H9 (cell line): ENCODE measurements at regions not wholly inside any gene's neighbourhood (a gene's known extent, or its start where the extent isn't known, plus 50 kb on each side); places are given as distances from the start of the nearest gene placed in this dataset.

ENCODE experiments used
- DNase-seq: peaks from one replicate; pipeline ENCODE4 v3.0.0-alpha.2; 2017
- H2AFZ ChIP-seq: one replicate; pipeline ENCODE4 v1.6.1; 2013; ENCODE audit warnings: mild to moderate bottlenecking, low read length, control low read depth, moderate library complexity
- H2AK5ac ChIP-seq: 2 replicates; pipeline ENCODE4 v1.6.1; 2013; ENCODE audit warnings: low read length, control low read depth, mixed read lengths; ENCODE audit not compliant: insufficient read length
- H2BK120ac ChIP-seq: one replicate; pipeline ENCODE4 v1.6.1; 2013; ENCODE audit warnings: low read depth, mild to moderate bottlenecking, low read length, control low read depth, inconsistent platforms; ENCODE audit not compliant: poor library complexity, severe bottlenecking
- H2BK12ac ChIP-seq: 2 replicates; pipeline ENCODE4 v1.6.1; 2013; ENCODE audit warnings: low read length, control low read depth, mixed read lengths, low read depth; ENCODE audit not compliant: insufficient read length
- H2BK15ac ChIP-seq: 2 replicates; pipeline ENCODE4 v1.6.1; 2013; ENCODE audit warnings: low read depth, low read length, control low read depth
- H2BK20ac ChIP-seq: one replicate; pipeline ENCODE4 v1.6.1; 2013; ENCODE audit warnings: low read depth, mild to moderate bottlenecking, low read length, control low read depth, inconsistent platforms; ENCODE audit not compliant: poor library complexity, severe bottlenecking
- H2BK5ac ChIP-seq: 2 replicates; pipeline ENCODE4 v1.6.1; 2013; ENCODE audit warnings: low read length, control low read depth, mixed read lengths; ENCODE audit not compliant: insufficient read length
- H3K14ac ChIP-seq: 2 replicates; pipeline ENCODE4 v1.6.1; 2013; ENCODE audit warnings: low read length, control low read depth; ENCODE audit not compliant: insufficient read depth
- H3K18ac ChIP-seq: 2 replicates; pipeline ENCODE4 v1.6.1; 2013; ENCODE audit warnings: low read depth, mild to moderate bottlenecking, mixed read lengths, low read length, control low read depth; ENCODE audit not compliant: insufficient read length
- H3K23ac ChIP-seq: 2 replicates; pipeline ENCODE4 v1.6.1; 2013; ENCODE audit warnings: low read length, control low read depth, mixed read lengths, low read depth; ENCODE audit not compliant: insufficient read length
- H3K23me2 ChIP-seq: 2 replicates; pipeline ENCODE4 v1.6.1; 2013; ENCODE audit warnings: low read depth, mild to moderate bottlenecking, mixed read lengths, low read length, control low read depth; ENCODE audit not compliant: insufficient read length, poor library complexity, severe bottlenecking
- H3K27ac ChIP-seq: 2 replicates; pipeline ENCODE4 v1.5.1; 2013; ENCODE audit warnings: low read length, control low read depth, mixed read lengths, low read depth; ENCODE audit not compliant: insufficient read length
- H3K27me3 ChIP-seq: 2 replicates; pipeline ENCODE4 v1.6.1; 2013; ENCODE audit warnings: low read length, control low read depth, inconsistent platforms; ENCODE audit not compliant: insufficient read depth
- H3K4ac ChIP-seq: 2 replicates; pipeline ENCODE4 v1.6.1; 2013; ENCODE audit warnings: low read depth, mild to moderate bottlenecking, control low read depth, inconsistent platforms, low read length, moderate library complexity
- H3K4me1 ChIP-seq: 2 replicates; pipeline ENCODE4 v1.6.1; 2013; ENCODE audit warnings: low read length, control low read depth, inconsistent platforms; ENCODE audit not compliant: insufficient read depth
- H3K4me2 ChIP-seq: 2 replicates; pipeline ENCODE4 v1.6.1; 2013; ENCODE audit warnings: low read length, control low read depth, mixed read lengths; ENCODE audit not compliant: insufficient read length, insufficient read depth
- H3K56ac ChIP-seq: 2 replicates; pipeline ENCODE4 v1.6.1; 2013; ENCODE audit warnings: low read depth, mild to moderate bottlenecking, mixed read lengths, low read length, control low read depth; ENCODE audit not compliant: insufficient read length
- H3K79me1 ChIP-seq: 2 replicates; pipeline ENCODE4 v1.6.1; 2013; ENCODE audit warnings: low read depth, mild to moderate bottlenecking, moderate library complexity, low read length, control low read depth, inconsistent platforms; ENCODE audit not compliant: insufficient read depth, poor library complexity, severe bottlenecking
- H3K79me2 ChIP-seq: 2 replicates; pipeline ENCODE4 v1.6.1; 2013; ENCODE audit warnings: low read length, control low read depth, inconsistent platforms; ENCODE audit not compliant: insufficient read depth
- H3K9ac ChIP-seq: 2 replicates; pipeline ENCODE4 v1.6.1; 2013; ENCODE audit warnings: low read length, control low read depth, mixed read lengths; ENCODE audit not compliant: insufficient read length; ENCODE audit errors: extremely low read depth
- H3K9me3 ChIP-seq: one replicate; pipeline ENCODE4 v1.6.1; 2013; ENCODE audit warnings: low read depth, low read length, inconsistent platforms; ENCODE audit not compliant: control insufficient read depth
- H3T11ph ChIP-seq: one replicate; pipeline ENCODE4 v1.6.1; 2013; ENCODE audit warnings: mild to moderate bottlenecking, low read length, control low read depth, inconsistent platforms
- H4K20me1 ChIP-seq: one replicate; pipeline ENCODE4 v1.6.1; 2013; ENCODE audit not compliant: control insufficient read depth, insufficient read length, insufficient read depth
- H4K5ac ChIP-seq: 2 replicates; pipeline ENCODE4 v1.6.1; 2013; ENCODE audit warnings: low read depth, mild to moderate bottlenecking, mixed read lengths, low read length, control low read depth; ENCODE audit not compliant: insufficient read length
- H4K8ac ChIP-seq: replicated peaks from 2 replicates; pipeline ENCODE4 v1.6.1; 2013; ENCODE audit warnings: low read length, control low read depth, mixed read lengths, low read depth; ENCODE audit not compliant: insufficient read length
- H4K91ac ChIP-seq: 2 replicates; pipeline ENCODE4 v1.6.1; 2013; ENCODE audit warnings: low read depth, mild to moderate bottlenecking, moderate library complexity, mixed read lengths, low read length, control low read depth; ENCODE audit not compliant: insufficient read length
- H3K27ac Mint-ChIP-seq, 3 experiments: 2 replicates in 2 of 3; 3 replicates in 1 of 3; pipeline ENCODE4 v1.8.0; 2020 to 2021; ENCODE audit warnings: mixed read lengths in 3 of 3, mild to moderate bottlenecking in 1 of 3, moderate library complexity in 1 of 3
- H3K27me3 Mint-ChIP-seq: 2 replicates; pipeline ENCODE4 v1.8.0; 2021; ENCODE audit warnings: low read depth, mild to moderate bottlenecking, moderate library complexity, mixed read lengths
- H3K36me3 Mint-ChIP-seq, 3 experiments: 2 replicates in 2 of 3; 3 replicates in 1 of 3; pipeline ENCODE4 v1.8.0; 2020 to 2021; ENCODE audit warnings: low read depth in 3 of 3, mixed read lengths in 3 of 3; ENCODE audit not compliant: insufficient read depth in 1 of 3
- H3K4me1 Mint-ChIP-seq, 2 experiments: 2 replicates each; pipeline ENCODE4 v1.8.0; 2020; ENCODE audit warnings: mixed read lengths in 2 of 2
- H3K4me3 Mint-ChIP-seq, 2 experiments: 2 replicates in 1 of 2; 3 replicates in 1 of 2; pipeline ENCODE4 v1.8.0; 2020 to 2021; ENCODE audit warnings: mild to moderate bottlenecking in 2 of 2, mixed read lengths in 2 of 2, moderate library complexity in 1 of 2
- H3K9me3 Mint-ChIP-seq, 2 experiments: 2 replicates in 1 of 2; 3 replicates in 1 of 2; pipeline ENCODE4 v1.8.0; 2020; ENCODE audit warnings: mild to moderate bottlenecking in 2 of 2, mixed read lengths in 2 of 2, moderate library complexity in 1 of 2
- CTCF ChIP-seq: fragments of 200-600 bp; sonication (generic); conservative IDR thresholded peaks from 3 replicates; pipeline ENCODE4 v1.8.0; 2021; ENCODE audit warnings: antibody characterized with exemption, mild to moderate bottlenecking
- WGBS: extraction: QIAGEN DNeasy Blood & Tissue Kit; methylation state at CpG from one replicate; pipeline ENCODE4 v1.1.7; 2013; ENCODE audit warnings: missing lambda C conversion rate, low lambda C conversion rate, mixed read lengths; ENCODE audit not compliant: insufficient read length; ENCODE audit errors: extremely low coverage; 5-methylcytosine and 5-hydroxymethylcytosine counted together

GRCh38 chr4:44869222-44869882, 143.0 kb upstream of the GNPDA2 start:
- peaks cover 0 to 6% (median 4%) of the 10 kb centered on the region in 3 experiments; a peak in 3 of 7 replicates for H3K36me3 Mint-ChIP-seq
- peaks cover 5% of the 10 kb centered on the region for H3K27me3 Mint-ChIP-seq

More at GRCh38 chr4:44869222-44869882, 143.0 kb upstream of the GNPDA2 start:
- Histone ChIP-seq H2BK12ac (no peak overlapping the region), H3K79me1 (no peaks in the 10 kb centered on the region), H2BK15ac (no peak overlapping the region), H2BK5ac (no peak overlapping the region), H2AFZ (no peak overlapping the region), H3K18ac (no peak overlapping the region), H2BK120ac (no peak overlapping the region), H3K23ac (no peak overlapping the region), H2BK20ac (no peak overlapping the region), H2AK5ac (no peak overlapping the region), H3K56ac (no peak overlapping the region), H3K79me2 (no peaks in the 10 kb centered on the region), H4K20me1 (no peaks in the 10 kb centered on the region), H3K27ac (no peak overlapping the region), H3K4me2 (no peak overlapping the region), H4K8ac (no peak overlapping the region), H3K9ac (no peak overlapping the region), H3K14ac (no peak overlapping the region), H3K4ac (no peak overlapping the region), H4K91ac (no peak overlapping the region), H3T11ph (no peak overlapping the region), H3K4me1 (no peaks in the 10 kb centered on the region), H3K23me2 (no peaks in the 10 kb centered on the region), H3K27me3 (no peaks in the 10 kb centered on the region), H4K5ac (no peak overlapping the region), H3K9me3 (no peaks in the 10 kb centered on the region)
- TF ChIP-seq CTCF = peak; percentile 51; the same call in 2 of the 3 replicates
- H3K9me3 Mint-ChIP-seq = peaks cover 5 to 6% of the 10 kb centered on the region in 2 experiments; a peak in 3 of 5 replicates
- WGBS = no CpG with 5 or more reads among the region's 2 CpGs
- peak overlapping the region in 1 of 3 experiments; percentile 47; a peak in 1 of 7 replicates for H3K27ac Mint-ChIP-seq
- peaks cover 11 to 14% of the 10 kb centered on the region in 2 experiments for H3K4me1 Mint-ChIP-seq
- H3K4me3 Mint-ChIP-seq = no peak overlapping the region
- no peak for DNase-seq
